CD14-positive monocyte (primary cell): ENCODE measurements at regions not wholly inside any gene's neighbourhood (a gene's known extent, or its start where the extent isn't known, plus 50 kb on each side); places are given as distances from the start of the nearest gene placed in this dataset.

Experiments
- DNase-seq, 3 donors: peaks; one replicate each; pipeline ENCODE4 v3.0.0-alpha.2; 2011 to 2022
- H2AFZ ChIP-seq: 2 replicates; pipeline ENCODE4 v1.6.0; 2012; ENCODE audit warnings: mild to moderate bottlenecking, low read depth, low read length, inconsistent platforms; ENCODE audit not compliant: insufficient read depth, poor library complexity, severe bottlenecking
- H3K27ac ChIP-seq, 2 donors: 1 replicate in 1 of 2; 2 replicates in 1 of 2; pipeline ENCODE4 v1.5.1; 2012 to 2013; ENCODE audit warnings: low read length in 2 of 2, control low read depth in 1 of 2, inconsistent platforms in 1 of 2, low read depth in 1 of 2, mild to moderate bottlenecking in 1 of 2
- H3K27me3 ChIP-seq, 2 donors: one replicate each; pipeline versions ENCODE4 v1.6.0 to v1.6.1; 2011 to 2013; ENCODE audit warnings: low read length in 2 of 2; ENCODE audit not compliant: control insufficient read depth in 2 of 2, insufficient read depth in 2 of 2
- H3K36me3 ChIP-seq, 2 donors: replicated peaks in 1 of 2; 1 replicate in 1 of 2; 2 replicates in 1 of 2; pipeline versions ENCODE4 v1.5.1 to v1.6.1; 2012 to 2013; ENCODE audit warnings: low read length in 2 of 2, control low read depth in 1 of 2, inconsistent platforms in 1 of 2, mild to moderate bottlenecking in 1 of 2; ENCODE audit not compliant: insufficient read depth in 2 of 2, control insufficient read depth in 1 of 2
- H3K4me1 ChIP-seq, 2 donors: 1 replicate in 1 of 2; 2 replicates in 1 of 2; pipeline versions ENCODE4 v1.5.1 to v1.6.1; 2012 to 2013; ENCODE audit warnings: low read length in 2 of 2, control low read depth in 1 of 2, inconsistent platforms in 1 of 2, mild to moderate bottlenecking in 1 of 2, moderate library complexity in 1 of 2; ENCODE audit not compliant: insufficient read depth in 2 of 2, control insufficient read depth in 1 of 2
- H3K4me2 ChIP-seq: replicated peaks from 2 replicates; pipeline ENCODE3; 2012; ENCODE audit warnings: low read length, moderate library complexity, mild to moderate bottlenecking; ENCODE audit not compliant: poor library complexity, severe bottlenecking; ENCODE audit errors: extremely low read depth
- H3K4me3 ChIP-seq, 3 experiments: fragments of 200-600 bp in 1 of 3; sonication (generic) in 1 of 3; replicated peaks in 1 of 3; 1 replicate in 2 of 3; 2 replicates in 1 of 3; pipeline ENCODE4 v1.5.1; 2011 to 2013; ENCODE audit warnings: low read length in 3 of 3, mild to moderate bottlenecking in 3 of 3, control low read depth in 2 of 3, low read depth in 2 of 3, inconsistent platforms in 1 of 3, moderate library complexity in 1 of 3
- H3K79me2 ChIP-seq: 2 replicates; pipeline ENCODE4 v1.6.0; 2012; ENCODE audit warnings: mild to moderate bottlenecking, control low read depth, inconsistent platforms, low read length, moderate library complexity; ENCODE audit not compliant: insufficient read depth
- H3K9ac ChIP-seq: 2 replicates; pipeline ENCODE4 v1.6.0; 2017; ENCODE audit warnings: low read length, mild to moderate bottlenecking; ENCODE audit not compliant: insufficient read depth, poor library complexity, severe bottlenecking
- H3K9me3 ChIP-seq, 2 donors: replicated peaks in 1 of 2; 1 replicate in 1 of 2; 2 replicates in 1 of 2; pipeline versions ENCODE4 v1.5.1 to v1.6.1; 2012 to 2013; ENCODE audit warnings: low read length in 2 of 2, control low read depth in 1 of 2; ENCODE audit not compliant: control insufficient read depth in 1 of 2, insufficient read depth in 1 of 2
- H4K20me1 ChIP-seq: 2 replicates; pipeline ENCODE4 v1.6.0; 2012; ENCODE audit warnings: mild to moderate bottlenecking, low read length, control low read depth, moderate library complexity; ENCODE audit not compliant: insufficient read depth
- H3K27ac Mint-ChIP-seq, 7 donors: one replicate each; pipeline ENCODE4 v1.8.0; 2020; ENCODE audit warnings: mild to moderate bottlenecking in 7 of 7, mixed read lengths in 7 of 7, moderate library complexity in 6 of 7, inconsistent platforms in 2 of 7
- H3K27me3 Mint-ChIP-seq, 3 donors: one replicate each; pipeline ENCODE4 v1.8.0; 2021 to 2022; ENCODE audit warnings: low read depth in 3 of 3, mild to moderate bottlenecking in 3 of 3, mixed read lengths in 3 of 3, moderate library complexity in 3 of 3, inconsistent platforms in 1 of 3
- H3K36me3 Mint-ChIP-seq, 2 donors: one replicate each; pipeline ENCODE4 v1.8.0; 2020; ENCODE audit warnings: mixed read lengths in 2 of 2, inconsistent platforms in 1 of 2, mild to moderate bottlenecking in 1 of 2
- H3K4me1 Mint-ChIP-seq: one replicate; pipeline ENCODE4 v1.8.0; 2020; ENCODE audit warnings: mild to moderate bottlenecking, mixed read lengths
- H3K4me3 Mint-ChIP-seq, 2 donors: one replicate each; pipeline ENCODE4 v1.8.0; 2020; ENCODE audit warnings: mild to moderate bottlenecking in 2 of 2, mixed read lengths in 2 of 2, moderate library complexity in 1 of 2
- H3K9me3 Mint-ChIP-seq, 7 donors: one replicate each; pipeline ENCODE4 v1.8.0; 2020 to 2022; ENCODE audit warnings: mixed read lengths in 7 of 7, mild to moderate bottlenecking in 6 of 7, moderate library complexity in 6 of 7, inconsistent platforms in 2 of 7
- CTCF ChIP-seq: fragments of 200-600 bp; IDR thresholded peaks from one replicate; pipeline ENCODE4 v1.8.0; 2022; ENCODE audit warnings: antibody characterized with exemption, mild to moderate bottlenecking
- WGBS: methylation state at CpG from one replicate; pipeline ENCODE4 v1.1.5; 2013; ENCODE audit warnings: missing lambda C conversion rate; ENCODE audit not compliant: insufficient coverage; 5-methylcytosine and 5-hydroxymethylcytosine counted together
- intact Hi-C, 2 donors: fragments of 100-400 bp; cut with micrococcal nuclease; formaldehyde crosslinking; loops; one replicate each; pipeline versions ENCODE4 v1.15.0 to v1.15.1; 2023

GRCh38 chr20:23206061-23206460, 119.9 kb upstream of the CD93 start:
- H3K9ac ChIP-seq = no peak overlapping the region
- H3K4me1 ChIP-seq = peaks cover 7 to 13% of the 10 kb centered on the region in 2 donors
- no peak for DNase-seq
- H3K4me2 ChIP-seq = no peak overlapping the region
- intact Hi-C loops = no loop called here
- Mint-ChIP-seq H3K9me3 (no peaks in the 10 kb centered on the region), H3K27ac (peak overlapping the region in 2 of 7 donors; percentile 17 to 38), H3K27me3 (peaks cover 2 to 3% (median 2%) of the 10 kb centered on the region in 3 donors), H3K36me3 (peaks cover 0 to 7% of the 10 kb centered on the region in 2 donors), H3K4me3 (no peak overlapping the region), H3K4me1 (peaks cover 30% of the 10 kb centered on the region)
- 100% methylated on average over 1 of the region's 2 CpGs for WGBS
- H3K9me3 ChIP-seq = no peaks in the 10 kb centered on the region
- H3K79me2 ChIP-seq = no peaks in the 10 kb centered on the region
- no peak overlapping the region for H2AFZ ChIP-seq
- no peaks in the 10 kb centered on the region for H3K27me3 ChIP-seq
- no peak overlapping the region for H3K4me3 ChIP-seq
- no peak for TF ChIP-seq CTCF
- H4K20me1 ChIP-seq = no peaks in the 10 kb centered on the region
- H3K36me3 ChIP-seq = no peaks in the 10 kb centered on the region
- no peak overlapping the region for H3K27ac ChIP-seq

- H3K27ac ChIP-seq = no peak overlapping the region
- Mint-ChIP-seq H3K4me1 (peaks cover 35% of the 10 kb centered on the region), H3K4me3 (peak overlapping the region in 1 of 2 donors; percentile 27), H3K9me3 (no peaks in the 10 kb centered on the region), H3K27ac (peak overlapping the region in 2 of 7 donors; percentile 17 to 38), H3K36me3 (peaks cover 0 to 7% of the 10 kb centered on the region in 2 donors), H3K27me3 (peaks cover 2 to 5% (median 3%) of the 10 kb centered on the region in 3 donors)
- no peaks in the 10 kb centered on the region for H3K9me3 ChIP-seq
- no peak for DNase-seq
- H3K4me1 ChIP-seq = peaks cover 11 to 18% of the 10 kb centered on the region in 2 donors
- H3K9ac ChIP-seq = no peak overlapping the region
- no peaks in the 10 kb centered on the region for H3K27me3 ChIP-seq
- H3K36me3 ChIP-seq = no peaks in the 10 kb centered on the region
- WGBS = 75% methylated on average over 10 of the region's 10 CpGs
- no peak overlapping the region for H3K4me3 ChIP-seq
- intact Hi-C loops = no loop called here
- H3K4me2 ChIP-seq = no peak overlapping the region
- no peaks in the 10 kb centered on the region for H4K20me1 ChIP-seq
- H3K79me2 ChIP-seq = no peaks in the 10 kb centered on the region
- H2AFZ ChIP-seq = no peak overlapping the region
- TF ChIP-seq CTCF = no peak
These were observed 119.5 kb upstream of the CD93 start for GRCh38 chr20:23205611-23206041.
